GM11168 (cell line): ENCODE measurements at regions not wholly inside any gene's neighbourhood (a gene's known extent, or its start where the extent isn't known, plus 50 kb on each side); places are given as distances from the start of the nearest gene placed in this dataset.

Experiments
- in situ Hi-C: fragments of 300-500 bp; cut with MboI; formaldehyde crosslinking; loops from one replicate; pipeline ENCODE4 v1.12.0; 2022; ENCODE audit warnings: low sequenced_read_pairs; ENCODE audit not compliant: unreplicated experiment

GRCh38 chr20:59485576-59486454 lies 118.5 kb upstream of the PHACTR3 start:
- in situ Hi-C loops: loop anchor here (25.0 kb wide), 1 partner anchor 624 kb away; the partner anchor contains the start of genes GNAS and GNAS-AS1

GRCh38 chr20:59488459-59488858 lies 115.9 kb upstream of the PHACTR3 start:
- in situ Hi-C loops: loop anchor here (25.0 kb wide), 1 partner anchor 626 kb away; the partner anchor contains the start of genes GNAS and GNAS-AS1

DNA sequence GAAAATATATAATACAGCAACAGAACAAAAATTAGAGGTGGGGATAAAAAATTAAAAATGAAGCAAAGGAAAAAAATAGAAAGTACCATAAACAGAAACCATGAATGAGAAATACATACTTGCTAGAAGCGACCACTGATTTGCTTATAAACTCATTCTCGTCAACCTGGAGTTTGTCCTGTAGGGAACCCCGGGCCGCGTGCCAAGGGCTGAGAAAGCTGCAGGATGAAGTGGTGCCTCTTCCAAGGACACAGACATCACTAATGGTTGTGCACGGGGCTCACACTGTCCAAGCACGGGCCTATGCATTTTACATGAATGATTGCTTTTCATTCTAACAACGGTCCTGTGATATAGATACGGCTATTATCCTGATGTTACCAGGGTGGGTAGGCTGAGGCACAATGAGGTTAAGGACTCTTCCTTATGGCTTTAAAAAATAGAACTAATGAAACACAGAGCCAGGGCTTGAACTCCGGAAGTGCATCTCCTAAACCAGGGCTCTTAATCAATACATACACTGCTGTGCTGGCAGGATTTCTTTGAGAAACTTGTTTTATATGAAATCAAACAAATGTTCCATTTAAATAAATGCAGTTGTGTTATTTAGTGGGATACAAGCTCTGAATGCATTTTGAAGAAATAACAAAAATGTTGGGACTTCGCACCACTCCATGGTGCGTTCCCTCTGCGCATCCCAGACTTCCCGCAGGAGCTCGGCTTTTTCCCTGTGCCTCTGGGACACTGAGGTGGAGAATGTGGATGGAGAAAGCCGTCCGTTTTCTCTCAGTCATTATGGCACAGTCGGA lies 113.9 kb upstream of the PHACTR3 start:
- in situ Hi-C loops: loop anchor here (25.0 kb wide), 1 partner anchor 628 kb away; the partner anchor contains the start of genes GNAS and GNAS-AS1

DNA sequence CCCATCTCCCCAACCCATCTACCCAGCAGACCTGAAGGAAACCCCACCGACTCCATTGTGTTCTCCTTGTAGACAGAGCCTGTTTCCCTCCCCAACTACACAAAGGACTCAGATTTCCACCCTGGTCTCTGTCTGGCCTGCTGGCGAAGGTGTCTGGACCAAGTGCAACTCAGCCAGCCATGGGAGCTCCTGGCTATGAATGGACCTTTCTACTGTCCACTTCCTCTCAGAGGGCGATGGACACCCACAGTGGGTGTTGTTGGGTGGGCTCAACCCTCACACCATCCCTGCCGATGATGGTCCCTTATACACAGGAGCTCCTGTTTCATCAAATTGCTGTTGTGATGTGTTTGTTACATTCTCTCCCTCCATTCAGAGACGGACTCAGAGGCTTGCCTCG lies 112.5 kb upstream of the PHACTR3 start:
- in situ Hi-C loops: loop anchor here (25.0 kb wide), 1 partner anchor 630 kb away; the partner anchor contains the start of genes GNAS and GNAS-AS1

GRCh38 chr20:59493926-59494325 lies 110.4 kb upstream of the PHACTR3 start:
- in situ Hi-C loops: loop anchor here (25.0 kb wide), 1 partner anchor 632 kb away; the partner anchor contains the start of genes GNAS and GNAS-AS1

GRCh38 chr20:59495166-59495565 lies 109.2 kb upstream of the PHACTR3 start:
- in situ Hi-C loops: loop anchor here (25.0 kb wide), 1 partner anchor 633 kb away; the partner anchor contains the start of genes GNAS and GNAS-AS1

- in situ Hi-C loops: loop anchor here (25.0 kb wide), 1 partner anchor 634 kb away; the partner anchor contains the start of genes GNAS and GNAS-AS1
These were observed 108.3 kb upstream of the PHACTR3 start for GRCh38 chr20:59495894-59496510.

DNA sequence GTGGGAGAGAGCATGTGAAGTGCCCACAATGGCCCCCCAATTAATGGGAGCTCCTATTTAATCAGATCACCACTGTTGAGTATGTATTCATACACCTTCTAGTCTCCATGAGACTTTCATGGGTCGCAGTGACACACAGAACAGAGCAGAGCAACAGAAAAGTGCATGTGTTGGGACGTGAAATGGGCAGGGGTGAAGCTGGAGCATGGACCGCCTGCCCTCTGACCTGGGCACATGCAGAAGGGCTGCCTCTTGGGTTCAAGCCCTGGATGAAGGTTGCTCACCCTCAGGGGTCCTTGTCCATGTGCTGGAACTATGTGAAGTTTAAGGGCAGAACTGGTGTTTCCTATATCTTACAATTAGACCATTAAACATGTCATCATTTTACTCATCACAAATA lies 106.0 kb upstream of the PHACTR3 start:
- in situ Hi-C loops: loop anchor here (25.0 kb wide), 1 partner anchor 636 kb away; the partner anchor contains the start of genes GNAS and GNAS-AS1

GRCh38 chr20:59499863-59500262 lies 104.5 kb upstream of the PHACTR3 start:
- in situ Hi-C loops: loop anchor here (25.0 kb wide), 1 partner anchor 638 kb away; the partner anchor contains the start of genes GNAS and GNAS-AS1

DNA sequence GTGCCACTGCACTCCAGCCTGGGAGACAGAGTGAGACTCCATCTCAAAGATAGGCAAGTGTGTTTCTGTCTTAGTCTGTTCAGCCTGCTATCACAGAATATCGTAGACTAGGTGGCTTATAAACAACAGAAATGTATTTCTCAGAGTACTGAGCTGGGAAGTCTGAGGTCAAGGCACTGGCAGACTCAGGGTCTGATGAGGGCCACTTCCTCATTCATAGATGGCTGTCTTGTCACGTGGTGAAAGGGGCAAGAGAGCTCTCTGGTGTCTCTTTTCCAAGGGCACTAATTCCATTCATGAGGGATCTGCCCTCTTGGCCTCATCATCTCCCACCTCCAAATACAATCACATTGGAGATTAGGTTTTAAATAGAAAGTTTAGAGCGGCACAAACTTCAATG lies 95.6 kb upstream of the PHACTR3 start:
- in situ Hi-C loops: no loop called here

- in situ Hi-C loops: no loop called here
These were observed 91.7 kb upstream of the PHACTR3 start for GRCh38 chr20:59512651-59513050.

GRCh38 chr20:59514554-59514953 lies 89.8 kb upstream of the PHACTR3 start:
- in situ Hi-C loops: no loop called here

- in situ Hi-C loops: no loop called here
These were observed 89.1 kb upstream of the PHACTR3 start for GRCh38 chr20:59515013-59515905.

DNA sequence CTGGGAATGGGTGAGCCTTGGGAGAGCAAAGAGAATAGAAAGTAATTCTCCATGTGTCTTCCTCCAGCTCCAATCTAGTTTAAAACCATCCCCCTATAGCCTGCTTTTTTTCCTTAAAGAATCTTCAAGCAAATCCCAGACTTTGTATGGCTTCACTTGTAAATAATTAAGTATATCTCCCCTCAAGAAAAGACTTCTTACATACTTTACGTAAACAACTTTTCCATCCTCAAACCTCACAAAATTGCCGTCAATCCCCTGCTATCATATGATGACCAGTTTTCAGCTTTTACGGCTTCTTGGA lies 88.5 kb upstream of the PHACTR3 start:
- in situ Hi-C loops: no loop called here

DNA sequence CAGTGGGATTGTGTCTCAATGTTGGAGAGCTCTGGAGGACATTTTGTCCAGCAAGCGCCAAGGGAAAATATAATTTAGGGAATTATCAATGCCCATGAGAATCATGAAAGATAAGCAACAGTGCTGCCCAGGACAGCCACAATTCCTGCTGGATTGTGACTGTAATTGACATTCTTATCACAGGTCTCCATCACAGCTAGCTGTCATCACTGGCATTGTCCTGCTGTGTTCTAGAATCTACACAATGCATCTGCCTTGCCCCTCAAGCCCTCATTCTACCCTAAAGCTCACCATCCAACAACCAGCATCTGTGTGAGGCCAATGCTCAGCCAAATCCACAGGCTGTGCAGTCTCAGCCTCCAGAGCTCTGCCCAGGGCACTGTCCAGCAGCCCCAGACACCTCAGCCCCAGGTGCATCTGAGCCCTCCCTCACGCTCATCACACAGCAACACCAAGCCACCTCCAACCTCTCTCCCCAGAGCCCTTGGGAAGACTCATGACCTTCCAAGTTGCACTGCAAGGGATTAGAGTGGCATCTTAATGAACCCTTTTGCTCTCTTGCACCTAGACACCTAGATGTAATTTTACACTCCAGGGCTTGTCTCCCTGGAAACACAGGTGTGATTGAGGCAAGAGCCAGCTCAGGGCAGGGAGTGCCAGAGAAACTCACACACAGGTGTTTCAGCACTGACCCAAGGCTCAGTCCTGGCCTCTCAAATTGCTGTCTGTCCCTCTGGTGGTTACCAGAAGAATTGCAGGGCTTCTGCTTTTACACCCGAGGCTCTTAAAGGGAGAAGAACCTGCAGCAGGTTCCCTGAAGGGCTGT lies 85.2 kb upstream of the PHACTR3 start:
- in situ Hi-C loops: no loop called here

DNA sequence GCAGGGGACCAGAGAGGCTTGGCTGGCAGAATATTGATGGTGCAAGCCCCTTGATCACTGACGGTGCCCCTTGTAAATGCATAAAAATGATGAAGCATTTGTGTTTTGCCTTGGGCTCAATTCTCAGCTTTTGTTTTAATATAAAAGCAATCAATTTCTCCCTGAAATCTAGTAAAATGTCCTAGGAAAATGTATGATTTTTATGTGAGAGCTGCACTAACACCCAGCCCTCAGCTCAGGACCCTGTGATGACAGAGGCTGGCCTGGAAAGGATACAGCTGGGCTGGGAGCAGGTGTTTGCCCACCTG lies 84.7 kb upstream of the PHACTR3 start:
- in situ Hi-C loops: no loop called here

DNA sequence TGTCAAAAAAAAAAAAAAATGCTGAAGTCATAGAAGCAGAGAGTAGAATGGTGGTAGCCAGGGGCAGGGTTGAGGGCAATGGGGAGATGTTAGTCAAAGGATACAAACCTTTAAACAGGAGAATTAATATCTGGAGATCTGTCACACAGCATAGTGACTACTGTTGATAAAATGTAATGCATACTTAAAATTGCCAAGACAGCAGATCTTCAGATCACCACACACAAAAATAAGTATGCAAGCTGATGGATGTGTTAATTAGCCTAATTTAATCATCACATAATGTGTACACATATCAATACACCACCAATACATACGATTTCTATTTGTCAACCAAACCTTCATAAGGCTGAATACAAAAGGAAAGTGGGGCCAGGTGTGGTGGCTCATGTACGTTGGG lies 83.5 kb upstream of the PHACTR3 start:
- in situ Hi-C loops: no loop called here

GRCh38 chr20:59525500-59526241 lies 78.7 kb upstream of the PHACTR3 start:
- in situ Hi-C loops: no loop called here
